GM12892 (cell line): ENCODE measurements at regions not wholly inside any gene's neighbourhood (a gene's known extent, or its start where the extent isn't known, plus 50 kb on each side); places are given as distances from the start of the nearest gene placed in this dataset.

Experiments used
- POLR2A ChIP-seq: IDR thresholded peaks from 2 replicates; pipeline ENCODE4 v1.6.1; 2011; ENCODE audit warnings: low read depth, low read length, control low read depth
- POLR2AphosphoS5 ChIP-seq: IDR thresholded peaks from 2 replicates; pipeline ENCODE4 v1.6.1; 2011; ENCODE audit warnings: low read depth, low read length, control low read depth
- TAF1 ChIP-seq: IDR thresholded peaks from 2 replicates; pipeline ENCODE4 v1.6.1; 2011; ENCODE audit warnings: low read depth, mild to moderate bottlenecking, control low read depth, low read length, borderline replicate concordance

DNA sequence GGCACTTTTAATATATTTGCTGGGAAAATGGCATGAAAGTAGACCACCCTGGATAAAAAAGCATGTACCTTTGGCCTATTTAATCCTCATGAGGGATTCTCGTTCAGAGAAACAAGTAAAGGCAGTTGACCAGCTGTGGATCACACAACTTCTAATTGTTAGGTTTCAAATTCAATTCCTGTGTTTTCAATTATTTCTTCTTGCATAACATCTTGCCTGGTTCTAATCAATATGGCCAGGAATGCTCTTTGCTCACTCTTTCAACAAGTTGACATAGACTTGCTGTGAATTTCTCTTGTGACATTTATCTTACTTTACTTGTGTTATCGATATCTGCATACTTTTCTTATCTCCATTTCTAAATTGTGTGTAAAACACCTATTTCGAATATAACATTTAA, 211.8 kb downstream of the SLC7A11 start:
- TF ChIP-seq POLR2AphosphoS5 (no peak), POLR2A (no peak), TAF1 (no peak)
